ENCODE measurements at regions not wholly inside any gene's neighbourhood (a gene's known extent, or its start where the extent isn't known, plus 50 kb on each side); places are given as distances from the start of the nearest gene placed in this dataset.

GRCh38 chr4:13953083-13953482, 325.6 kb upstream of the BOD1L1 start:
- no peak for DNase-seq
- Histone ChIP-seq H3K9me3 (ENCODE audit: insufficient read depth, low read depth) (no peaks in the 10 kb centered on the region), H2AFZ (no peak overlapping the region), H4K20me1 (ENCODE audit: insufficient read depth) (no peaks in the 10 kb centered on the region), H3K36me3 (ENCODE audit: low read depth) (no peaks in the 10 kb centered on the region), H3K9me2 (ENCODE audit: insufficient read depth) (no peaks in the 10 kb centered on the region), H3K4me1 (replicated peaks; ENCODE audit: insufficient read depth) (no peaks in the 10 kb centered on the region), H3K4me2 (no peak overlapping the region), H3K27ac (no peak overlapping the region), H3F3A (ENCODE audit: insufficient read depth, low read depth) (no peaks in the 10 kb centered on the region), H3K4me3 (no peak overlapping the region), H3K27me3 (ENCODE audit: insufficient read depth, low read depth) (no peaks in the 10 kb centered on the region), H3K79me2 (ENCODE audit: low read depth) (no peaks in the 10 kb centered on the region)
- no TSS peak for BruUV-seq (replicated peaks)
- no peak for TF ChIP-seq CTCF (conservative IDR thresholded peaks at IDR 0.05)
- no peak for TF ChIP-seq EZH2 (IDR thresholded peaks at IDR 0.05; ENCODE audit: low read depth)
- CTCF ChIA-PET = no interaction called here
- POLR2A ChIA-PET (ENCODE audit: unreplicated experiment) = no interaction called here
- intact Hi-C loops (cut with micrococcal nuclease; ENCODE audit: unreplicated experiment) = no loop called here

- Histone ChIP-seq H3K36me3 (ENCODE audit: low read depth) (no peaks in the 10 kb centered on the region), H3K4me3 (no peak overlapping the region), H2AFZ (no peak overlapping the region), H3K9me2 (ENCODE audit: insufficient read depth) (no peaks in the 10 kb centered on the region), H3F3A (ENCODE audit: insufficient read depth, low read depth) (no peaks in the 10 kb centered on the region), H3K79me2 (ENCODE audit: low read depth) (no peaks in the 10 kb centered on the region), H3K4me1 (replicated peaks; ENCODE audit: insufficient read depth) (no peaks in the 10 kb centered on the region), H3K9me3 (ENCODE audit: insufficient read depth, low read depth) (no peaks in the 10 kb centered on the region), H3K4me2 (no peak overlapping the region), H4K20me1 (ENCODE audit: insufficient read depth) (no peaks in the 10 kb centered on the region), H3K27ac (no peak overlapping the region), H3K27me3 (ENCODE audit: insufficient read depth, low read depth) (no peaks in the 10 kb centered on the region)
- intact Hi-C loops (cut with micrococcal nuclease; ENCODE audit: unreplicated experiment) = no loop called here
- POLR2A ChIA-PET (ENCODE audit: unreplicated experiment) = no interaction called here
- no TSS peak for BruUV-seq (replicated peaks)
- CTCF ChIA-PET = no interaction called here
- TF ChIP-seq EZH2 (IDR thresholded peaks at IDR 0.05; ENCODE audit: low read depth) (no peak), CTCF (conservative IDR thresholded peaks at IDR 0.05) (no peak)
- DNase-seq = no peak
Observed at GRCh38 chr4:13955551-13955950, 328.0 kb upstream of the BOD1L1 start.

- intact Hi-C loops (cut with micrococcal nuclease; ENCODE audit: unreplicated experiment) = no loop called here
- H3K27ac ChIP-seq = no peak overlapping the region
- BruUV-seq (replicated peaks) = no TSS peak
- no peaks in the 10 kb centered on the region for H3F3A ChIP-seq (ENCODE audit: insufficient read depth, low read depth)
- no peaks in the 10 kb centered on the region for H3K27me3 ChIP-seq (ENCODE audit: insufficient read depth, low read depth)
- POLR2A ChIA-PET (ENCODE audit: unreplicated experiment) = no interaction called here
- H3K4me3 ChIP-seq = no peak overlapping the region
- no peak for DNase-seq
- TF ChIP-seq CTCF (conservative IDR thresholded peaks at IDR 0.05) = no peak
- TF ChIP-seq EZH2 (IDR thresholded peaks at IDR 0.05; ENCODE audit: low read depth) = no peak
- no peaks in the 10 kb centered on the region for H4K20me1 ChIP-seq (ENCODE audit: insufficient read depth)
- H3K9me2 ChIP-seq (ENCODE audit: insufficient read depth) = no peaks in the 10 kb centered on the region
- H2AFZ ChIP-seq = no peak overlapping the region
- no peaks in the 10 kb centered on the region for H3K4me1 ChIP-seq (replicated peaks; ENCODE audit: insufficient read depth)
- no peaks in the 10 kb centered on the region for H3K79me2 ChIP-seq (ENCODE audit: low read depth)
- H3K36me3 ChIP-seq (ENCODE audit: low read depth) = no peaks in the 10 kb centered on the region
- CTCF ChIA-PET = no interaction called here
- no peak overlapping the region for H3K4me2 ChIP-seq
- no peaks in the 10 kb centered on the region for H3K9me3 ChIP-seq (ENCODE audit: insufficient read depth, low read depth)
Observed at GRCh38 chr4:13956947-13957346, 329.4 kb upstream of the BOD1L1 start.
